Transverse colon (tissue), 3 donors: ENCODE measurements at regions not wholly inside any gene's neighbourhood (a gene's known extent, or its start where the extent isn't known, plus 50 kb on each side); places are given as distances from the start of the nearest gene placed in this dataset.

Source experiments
- POLR2A ChIP-seq: fragments of 450-650 bp; IDR thresholded peaks from one replicate; pipeline ENCODE4 v1.6.1; 2016; ENCODE audit warnings: antibody characterized with exemption, mild to moderate bottlenecking, moderate library complexity
- POLR2AphosphoS5 ChIP-seq, 3 donors: sonication (generic); formaldehyde crosslinking; IDR thresholded peaks; one replicate each; pipeline ENCODE4 v1.6.1; 2016; ENCODE audit warnings: antibody characterized with exemption in 3 of 3

- TF ChIP-seq POLR2AphosphoS5 (IDR thresholded peaks at IDR 0.05) (no peak), POLR2A (no peak)
Observed at GRCh38 chr18:52288403-52289004, 51.5 kb upstream of the DCC start.
